Fibroblast of skin of left biceps (primary cell): ENCODE measurements at regions not wholly inside any gene's neighbourhood (a gene's known extent, or its start where the extent isn't known, plus 50 kb on each side); places are given as distances from the start of the nearest gene placed in this dataset.
"Not testable (repeated sequence)": the region's sequence is repeated elsewhere in the genome, so short reads cannot be mapped to it uniquely, and the experiment has no call there.

Source experiments
- DNase-seq, 2 experiments: peaks; one replicate each; pipeline ENCODE4 v3.0.0-alpha.2; 2013; ENCODE audit warnings: low read depth in 2 of 2

GRCh38 chr14:45619831-45620230 lies 366.8 kb upstream of the MIS18BP1 start:
- no peak for DNase-seq

GRCh38 chr14:45610318-45610717 lies 357.3 kb upstream of the MIS18BP1 start:
- DNase-seq: no peak

- no peak for DNase-seq
Observed at GRCh38 chr14:45587142-45587541, 334.1 kb upstream of the MIS18BP1 start.

GRCh38 chr14:45559626-45560025 lies 306.6 kb upstream of the MIS18BP1 start:
- DNase-seq: no peak

DNA sequence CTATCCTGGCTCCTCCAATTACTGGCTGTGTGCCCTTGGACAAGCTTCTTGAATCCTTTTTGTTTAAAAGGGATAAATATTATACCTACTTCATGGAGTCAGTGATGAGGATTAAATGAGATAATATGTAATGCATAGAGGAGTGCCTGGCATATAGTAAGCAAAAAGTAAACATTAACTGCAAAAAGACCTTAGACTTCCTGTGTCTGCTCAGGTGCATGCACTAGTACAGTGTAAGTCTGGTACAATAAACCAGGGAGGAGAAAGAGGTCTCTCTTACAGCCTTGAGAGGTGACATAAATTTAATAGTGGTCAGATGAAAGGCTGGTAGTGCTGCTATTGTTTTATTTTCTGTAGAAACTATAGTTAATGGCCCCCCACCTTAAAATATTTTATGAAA lies 305.2 kb upstream of the MIS18BP1 start:
- no peak for DNase-seq

DNA sequence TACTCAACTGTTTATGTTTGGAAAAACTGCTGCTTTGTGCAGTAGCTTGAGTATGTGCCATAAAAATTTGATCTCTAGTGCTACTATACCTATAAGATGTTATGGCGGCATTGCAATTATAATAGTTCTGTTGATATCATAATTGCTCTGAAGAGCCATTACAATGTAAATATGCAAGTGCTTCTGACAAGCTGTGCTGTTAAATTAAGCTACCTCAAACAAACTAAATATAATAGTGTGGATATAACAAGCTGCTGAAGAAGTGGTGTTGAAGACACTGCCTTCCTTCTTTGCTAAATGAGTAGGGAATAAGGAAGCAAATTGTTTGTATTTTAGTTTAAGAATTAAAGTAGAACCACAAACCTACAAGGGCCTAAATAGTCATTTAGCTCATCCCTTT lies 301.0 kb upstream of the MIS18BP1 start:
- DNase-seq: no peak

- DNase-seq: not testable (repeated sequence)
Observed at GRCh38 chr14:45551240-45551820, 298.3 kb upstream of the MIS18BP1 start.

GRCh38 chr14:45531022-45531421 lies 278.0 kb upstream of the MIS18BP1 start:
- DNase-seq: no peak

- DNase-seq: no peak
Observed at GRCh38 chr14:45526715-45527549, 273.9 kb upstream of the MIS18BP1 start.

GRCh38 chr14:45519766-45520165 lies 266.8 kb upstream of the MIS18BP1 start:
- no peak for DNase-seq

- DNase-seq: no peak
Observed at GRCh38 chr14:45492876-45493275, 239.9 kb upstream of the MIS18BP1 start.

DNA sequence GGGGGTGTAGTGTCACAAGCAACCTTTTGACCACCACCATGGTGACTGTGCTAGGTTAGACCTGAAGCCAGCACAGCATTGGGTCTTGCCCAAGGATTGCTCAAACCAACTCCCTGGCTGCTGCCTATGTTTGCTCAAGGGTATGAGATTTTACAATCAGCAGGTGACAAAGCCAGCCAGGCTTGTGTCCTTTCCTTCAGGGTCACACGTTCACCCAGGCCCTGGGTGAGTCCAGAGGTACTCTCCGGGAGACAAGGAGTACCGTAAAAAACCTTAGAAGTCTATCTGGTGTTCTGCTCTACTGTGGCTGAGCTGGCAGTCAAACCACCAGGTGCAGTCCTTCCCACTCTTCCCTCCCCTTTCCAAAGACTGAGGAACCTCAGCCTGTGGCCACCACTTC lies 238.9 kb upstream of the MIS18BP1 start:
- no peak for DNase-seq

GRCh38 chr14:45486599-45486998 lies 233.6 kb upstream of the MIS18BP1 start:
- DNase-seq: no peak

- no peak for DNase-seq
Observed at GRCh38 chr14:45467023-45467422, 214.0 kb upstream of the MIS18BP1 start.

- DNase-seq: no peak
Observed at GRCh38 chr14:45434221-45434620, 181.2 kb upstream of the MIS18BP1 start.

DNA sequence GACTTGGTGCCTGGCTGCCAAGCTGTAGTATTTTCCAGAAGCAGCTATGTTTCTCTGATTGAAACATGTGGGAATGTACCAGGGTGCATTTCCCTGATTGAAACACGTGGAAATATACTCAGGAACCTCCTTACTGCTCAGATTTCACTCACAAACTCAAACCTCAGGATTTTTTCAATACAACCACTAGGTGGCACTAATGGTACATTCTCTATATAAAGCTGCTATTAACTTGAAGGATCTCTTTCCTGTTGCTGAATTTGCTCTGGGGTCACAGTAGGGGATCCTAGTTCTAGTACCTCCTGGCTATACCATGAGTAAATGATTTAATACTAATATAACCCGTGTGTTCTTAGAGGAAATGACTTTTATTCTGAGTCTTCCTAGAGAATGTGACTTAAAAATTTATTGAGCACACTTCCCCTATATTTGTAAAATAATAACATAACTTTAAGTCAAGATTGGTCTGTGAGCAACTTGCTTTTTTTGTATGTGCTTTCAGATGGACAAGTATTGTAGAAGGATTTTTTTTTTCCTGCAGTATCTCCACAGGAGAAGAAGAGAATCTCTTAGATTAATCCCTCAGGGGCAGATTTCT lies 173.8 kb upstream of the MIS18BP1 start:
- DNase-seq: peak in 1 of 2 experiments; percentile 6

GRCh38 chr14:45406942-45407341 lies 153.9 kb upstream of the MIS18BP1 start:
- DNase-seq: no peak

GRCh38 chr14:45400950-45401640 lies 148.1 kb upstream of the MIS18BP1 start:
- no peak for DNase-seq

- no peak for DNase-seq
Observed at GRCh38 chr14:45400509-45400908, 147.5 kb upstream of the MIS18BP1 start.

- no peak for DNase-seq
Observed at GRCh38 chr14:45381091-45381490, 128.1 kb upstream of the MIS18BP1 start.

DNA sequence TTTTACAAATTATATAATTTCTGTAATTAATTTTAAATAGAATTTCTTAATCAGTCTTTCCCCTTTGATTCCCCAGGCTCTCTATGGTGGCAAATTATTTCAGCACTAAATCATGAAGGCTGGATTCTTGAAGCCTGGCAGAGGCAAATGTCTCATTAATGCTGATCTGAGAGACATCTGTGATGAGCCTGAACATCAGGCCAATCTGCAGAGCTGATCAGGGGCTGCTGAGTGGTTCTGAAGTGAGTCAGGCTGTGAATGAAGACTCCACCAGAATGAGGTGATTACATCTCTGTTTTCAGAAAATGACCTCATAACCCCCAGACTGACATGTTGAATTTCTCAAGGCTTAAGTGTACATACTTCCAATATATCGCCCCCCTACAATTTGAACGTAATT lies 124.2 kb upstream of the MIS18BP1 start:
- DNase-seq: no peak

GRCh38 chr14:45373877-45374276 lies 120.9 kb upstream of the MIS18BP1 start:
- no peak for DNase-seq
